Neural cell (in vitro differentiated cells): ENCODE measurements at regions not wholly inside any gene's neighbourhood (a gene's known extent, or its start where the extent isn't known, plus 50 kb on each side); places are given as distances from the start of the nearest gene placed in this dataset.

Source experiments
- H2AFZ ChIP-seq: fragments of 200-600, 300-800 bp; sonication (generic), shearing (Covaris generic); 2 replicates; pipeline ENCODE4 v1.6.0; 2014; ENCODE audit warnings: low read depth, mild to moderate bottlenecking, antibody characterized with exemption, low read length, moderate library complexity
- H3F3A ChIP-seq: fragments of 200-600 bp; shearing (Covaris generic); 2 replicates; pipeline ENCODE4 v1.6.1; 2016; ENCODE audit warnings: mild to moderate bottlenecking, moderate library complexity, mixed read lengths, antibody characterized with exemption, low read length; ENCODE audit not compliant: insufficient read depth, poor library complexity, severe bottlenecking
- H3K27ac ChIP-seq: fragments of 200-600, 300-800 bp; sonication (generic), shearing (Covaris generic); 2 replicates; pipeline ENCODE4 v1.5.1; 2014; ENCODE audit warnings: mild to moderate bottlenecking, low read length, moderate library complexity
- H3K27me3 ChIP-seq: fragments of 300-800, 200-600 bp; sonication (generic), shearing (Covaris generic); 2 replicates; pipeline ENCODE4 v1.6.0; 2014; ENCODE audit warnings: mild to moderate bottlenecking, low read depth, low read length, moderate library complexity; ENCODE audit not compliant: insufficient read depth
- H3K36me3 ChIP-seq: fragments of 300-800, 200-600 bp; sonication (generic), shearing (Covaris generic); 2 replicates; pipeline ENCODE4 v1.5.1; 2014; ENCODE audit warnings: mild to moderate bottlenecking, antibody characterized with exemption, low read length, moderate library complexity; ENCODE audit not compliant: insufficient read depth
- H3K4me2 ChIP-seq: fragments of 300-800, 200-600 bp; sonication (generic), shearing (Covaris generic); 2 replicates; pipeline ENCODE4 v1.6.0; 2014; ENCODE audit warnings: mild to moderate bottlenecking, low read length
- H3K4me3 ChIP-seq: fragments of 300-800, 200-600 bp; sonication (generic), shearing (Covaris generic); 2 replicates; pipeline ENCODE4 v1.5.1; 2014; ENCODE audit warnings: mild to moderate bottlenecking, low read length, moderate library complexity
- H3K79me2 ChIP-seq: fragments of 200-600 bp; shearing (Covaris generic); replicated peaks from 2 replicates; pipeline ENCODE4 v1.6.0; 2014; ENCODE audit warnings: mild to moderate bottlenecking, low read length, moderate library complexity; ENCODE audit not compliant: insufficient read depth
- H3K9ac ChIP-seq: fragments of 300-800, 200-600 bp; sonication (generic), shearing (Covaris generic); 2 replicates; pipeline ENCODE4 v1.6.1; 2016; ENCODE audit warnings: mild to moderate bottlenecking, low read length, mixed read lengths
- H3K9me2 ChIP-seq: fragments of 200-600 bp; shearing (Covaris generic); 2 replicates; pipeline ENCODE4 v1.6.1; 2016; ENCODE audit warnings: mild to moderate bottlenecking, low read length, mixed read lengths; ENCODE audit not compliant: insufficient read depth
- H3K9me3 ChIP-seq: fragments of 200-600, 300-800 bp; sonication (generic), shearing (Covaris generic); 2 replicates; pipeline ENCODE4 v1.6.1; 2016; ENCODE audit warnings: mild to moderate bottlenecking, mixed run types, low read length, moderate library complexity, mixed read lengths
- H4K20me1 ChIP-seq: fragments of 200-600 bp; shearing (Covaris generic); 2 replicates; pipeline ENCODE4 v1.6.1; 2016; ENCODE audit warnings: mild to moderate bottlenecking, mixed run types; ENCODE audit not compliant: insufficient read depth
- CTCF ChIP-seq: fragments of 450-650 bp; IDR thresholded peaks from 2 replicates; pipeline ENCODE4 v1.5.1; 2014; ENCODE audit warnings: antibody characterized with exemption, mild to moderate bottlenecking, moderate library complexity; ENCODE audit not compliant: poor library complexity, severe bottlenecking
- EP300 ChIP-seq: fragments of 450-650 bp; conservative IDR thresholded peaks from 2 replicates; pipeline ENCODE4 v1.6.1; 2014; ENCODE audit warnings: antibody characterized with exemption, mild to moderate bottlenecking, moderate library complexity; ENCODE audit not compliant: poor library complexity, severe bottlenecking
- EZH2 ChIP-seq: fragments of 200-600, 300-800 bp; shearing (Covaris generic), sonication (generic); IDR thresholded peaks from 2 replicates; pipeline ENCODE4 v1.6.1; 2014; ENCODE audit warnings: antibody characterized with exemption, low read length, borderline replicate concordance, mild to moderate bottlenecking; ENCODE audit not compliant: insufficient read depth, poor library complexity, severe bottlenecking
- MXI1 ChIP-seq: fragments of 450-650 bp; conservative IDR thresholded peaks from 2 replicates; pipeline ENCODE4 v1.6.1; 2014; ENCODE audit warnings: antibody characterized with exemption, mild to moderate bottlenecking; ENCODE audit not compliant: poor library complexity, severe bottlenecking
- POLR2AphosphoS5 ChIP-seq: IDR thresholded peaks from 2 replicates; pipeline ENCODE4 v1.6.1; 2012
- RAD21 ChIP-seq: fragments of 450-650 bp; conservative IDR thresholded peaks from 2 replicates; pipeline ENCODE4 v1.6.1; 2014; ENCODE audit warnings: antibody characterized with exemption, mild to moderate bottlenecking, moderate library complexity
- REST ChIP-seq: IDR thresholded peaks from 2 replicates; pipeline ENCODE4 v1.6.1; 2012; ENCODE audit warnings: borderline replicate concordance
- SMC3 ChIP-seq: fragments of 450-650 bp; conservative IDR thresholded peaks from 2 replicates; pipeline ENCODE4 v1.6.1; 2014; ENCODE audit warnings: antibody characterized with exemption, mild to moderate bottlenecking, moderate library complexity; ENCODE audit not compliant: poor library complexity
- TAF1 ChIP-seq: IDR thresholded peaks from 2 replicates; pipeline ENCODE4 v1.6.1; 2012; ENCODE audit warnings: low read depth

- H4K20me1 ChIP-seq: no peaks in the 10 kb centered on the region
- H3K9me2 ChIP-seq: no peaks in the 10 kb centered on the region
- no peaks in the 10 kb centered on the region for H3K27me3 ChIP-seq
- TF ChIP-seq RAD21 (no peak), TAF1 (no peak), SMC3 (no peak), POLR2AphosphoS5 (no peak), REST (no peak), MXI1 (no peak), CTCF (no peak), EP300 (no peak), EZH2 (no peak)
- H2AFZ ChIP-seq: no peak overlapping the region
- no peak overlapping the region for H3K4me2 ChIP-seq
- H3K79me2 ChIP-seq: no peaks in the 10 kb centered on the region
- no peaks in the 10 kb centered on the region for H3F3A ChIP-seq
- no peaks in the 10 kb centered on the region for H3K9me3 ChIP-seq
- no peak overlapping the region for H3K4me3 ChIP-seq
- H3K36me3 ChIP-seq: no peaks in the 10 kb centered on the region
- no peak overlapping the region for H3K9ac ChIP-seq
- no peak overlapping the region for H3K27ac ChIP-seq
Observed at GRCh38 chr2:235358981-235359471, 134.8 kb upstream of the AGAP1 start.

GRCh38 chr2:235360446-235360845 is 133.4 kb upstream of the AGAP1 start:
- H4K20me1 ChIP-seq: no peaks in the 10 kb centered on the region
- H3F3A ChIP-seq: no peaks in the 10 kb centered on the region
- H3K9me2 ChIP-seq: no peaks in the 10 kb centered on the region
- TF ChIP-seq RAD21 (no peak), TAF1 (no peak), POLR2AphosphoS5 (no peak), SMC3 (no peak), EZH2 (no peak), REST (no peak), EP300 (no peak), MXI1 (no peak), CTCF (no peak)
- no peaks in the 10 kb centered on the region for H3K79me2 ChIP-seq
- no peaks in the 10 kb centered on the region for H3K36me3 ChIP-seq
- H3K27me3 ChIP-seq: no peaks in the 10 kb centered on the region
- H3K4me3 ChIP-seq: no peak overlapping the region
- no peak overlapping the region for H3K9ac ChIP-seq
- H3K4me2 ChIP-seq: no peak overlapping the region
- no peaks in the 10 kb centered on the region for H3K9me3 ChIP-seq
- H2AFZ ChIP-seq: no peak overlapping the region
- H3K27ac ChIP-seq: no peak overlapping the region
